HCT116 (cell line): ENCODE measurements at regions not wholly inside any gene's neighbourhood (a gene's known extent, or its start where the extent isn't known, plus 50 kb on each side); places are given as distances from the start of the nearest gene placed in this dataset.

ENCODE experiments used
- ATAC-seq: fragments of 200-7000 bp; cut with Tn5 transposase; 2 replicates; pipeline ENCODE4 v1.9.1; 2020; ENCODE audit warnings: mild to moderate bottlenecking, moderate library complexity
- BruUV-seq: library from RNA; stranded (reverse); fragments of 400-500 nt; replicated peaks from 2 replicates; lab custom pipeline; 2021; lab: Mats Ljungman, UMichigan
- CTCF ChIA-PET: fragments of 300-600 bp; sonication (Branson Sonifier 250); formaldehyde crosslinking; loops from one replicate; lab custom pipeline; 2021; ENCODE audit warnings: antibody characterized with exemption; lab: Charles Lee
- POLR2A ChIA-PET: fragments of 300-600, 350-600 bp; sonication (Branson Sonifier 250); formaldehyde crosslinking; loops from one replicate; lab custom pipeline; 2021; ENCODE audit warnings: antibody characterized with exemption; lab: Charles Lee
- RAD21 ChIA-PET, 2 experiments: fragments of 300-600 bp; sonication (Branson Sonifier 250); formaldehyde crosslinking; loops; one replicate each; lab custom pipeline; 2023; ENCODE audit warnings: low total read pairs in 2 of 2; ENCODE audit not compliant: uncharacterized antibody in 2 of 2, unreplicated experiment in 2 of 2, low non-redundant PET in 1 of 2; lab: Charles Lee
- DNase-seq: peaks from one replicate; pipeline ENCODE4 v3.0.0-alpha.2; 2010; ENCODE audit warnings: low read depth, low spot score
- H2AFZ ChIP-seq: fragments of 200-600 bp; shearing (Covaris generic), sonication (generic); 2 replicates; pipeline ENCODE4 v1.6.1; 2017; ENCODE audit warnings: low read depth, mixed run types, mixed read lengths, antibody characterized with exemption, low read length; ENCODE audit not compliant: poor library complexity, severe bottlenecking
- H3K27ac ChIP-seq: 2 replicates; pipeline ENCODE4 v1.5.1; 2012; ENCODE audit warnings: low read depth, low read length
- H3K27me3 ChIP-seq: fragments of 200-600 bp; sonication (generic); 2 replicates; pipeline ENCODE4 v1.6.1; 2016; ENCODE audit warnings: mixed run types, low read length, mixed read lengths; ENCODE audit not compliant: insufficient read depth
- H3K36me3 ChIP-seq, 2 experiments: fragments of 200-500 bp in 1 of 2; fragments of 200-600 bp in 1 of 2; sonication (Bioruptor generic) in 1 of 2; sonication (generic) in 1 of 2; 2 replicates each; pipeline versions ENCODE4 v1.5.1 to v1.6.1; 2014 to 2016; ENCODE audit warnings: low read length in 2 of 2, inconsistent platforms in 1 of 2, mixed read lengths in 1 of 2, mixed run types in 1 of 2; ENCODE audit not compliant: insufficient read depth in 2 of 2, control insufficient read depth in 1 of 2
- H3K4me1 ChIP-seq, 2 experiments: fragments of 200-600 bp in 1 of 2; sonication (generic) in 1 of 2; 2 replicates each; pipeline versions ENCODE4 v1.5.1 to v1.6.1; 2012 to 2017; ENCODE audit warnings: low read length in 2 of 2, inconsistent platforms in 1 of 2, mild to moderate bottlenecking in 1 of 2, mixed read lengths in 1 of 2, mixed run types in 1 of 2, moderate library complexity in 1 of 2; ENCODE audit not compliant: insufficient read depth in 2 of 2, control insufficient read depth in 1 of 2
- H3K4me2 ChIP-seq: fragments of 200-600 bp; sonication (generic); 2 replicates; pipeline ENCODE4 v1.6.1; 2017; ENCODE audit warnings: mixed run types, low read length, mixed read lengths
- H3K4me3 ChIP-seq, 2 experiments: fragments of 200-600 bp in 1 of 2; sonication (generic) in 1 of 2; replicated peaks in 1 of 2; 2 replicates each; pipeline ENCODE4 v1.5.1; 2011 to 2016; ENCODE audit warnings: low read length in 2 of 2, control low read depth in 1 of 2, low read depth in 1 of 2, mild to moderate bottlenecking in 1 of 2, mixed read lengths in 1 of 2, mixed run types in 1 of 2
- H3K79me2 ChIP-seq: fragments of 200-600 bp; sonication (generic); 2 replicates; pipeline ENCODE4 v1.6.1; 2017; ENCODE audit warnings: mild to moderate bottlenecking, mixed run types, low read length, moderate library complexity, mixed read lengths; ENCODE audit not compliant: insufficient read depth
- H3K9ac ChIP-seq: fragments of 200-600 bp; sonication (generic); 2 replicates; pipeline ENCODE4 v1.6.1; 2016; ENCODE audit warnings: low read length, mixed read lengths
- H3K9me2 ChIP-seq: fragments of 200-600 bp; sonication (generic), shearing (Covaris generic); 2 replicates; pipeline ENCODE4 v1.6.1; 2017; ENCODE audit warnings: mixed run types, mild to moderate bottlenecking, moderate library complexity; ENCODE audit not compliant: insufficient read depth
- H3K9me3 ChIP-seq, 2 experiments: fragments of 200-500 bp in 1 of 2; fragments of 200-600 bp in 1 of 2; sonication (Bioruptor generic) in 1 of 2; sonication (generic) in 1 of 2; 2 replicates each; pipeline ENCODE4 v1.6.1; 2014 to 2017; ENCODE audit warnings: low read length in 2 of 2, mixed read lengths in 2 of 2, inconsistent platforms in 1 of 2, low read depth in 1 of 2, mild to moderate bottlenecking in 1 of 2, mixed run types in 1 of 2, moderate library complexity in 1 of 2; ENCODE audit not compliant: control insufficient read depth in 1 of 2, insufficient read depth in 1 of 2
- H4K20me1 ChIP-seq: fragments of 200-600 bp; sonication (generic), shearing (Covaris generic); 2 replicates; pipeline ENCODE4 v1.6.1; 2017; ENCODE audit warnings: mixed run types, mild to moderate bottlenecking, moderate library complexity; ENCODE audit not compliant: insufficient read depth
- ATF3 ChIP-seq: IDR thresholded peaks from 2 replicates; pipeline ENCODE4 v1.6.1; 2012
- CBX3 ChIP-seq: IDR thresholded peaks from 2 replicates; pipeline ENCODE4 v1.6.1; 2012; ENCODE audit warnings: low read depth
- CEBPB ChIP-seq: IDR thresholded peaks from 2 replicates; pipeline ENCODE4 v1.6.1; 2012; ENCODE audit warnings: low read depth
- EGR1 ChIP-seq: IDR thresholded peaks from 2 replicates; pipeline ENCODE4 v1.6.1; 2012; ENCODE audit warnings: low read depth
- JUND ChIP-seq: IDR thresholded peaks from 2 replicates; pipeline ENCODE4 v1.6.1; 2012
- MAX ChIP-seq: IDR thresholded peaks from 2 replicates; pipeline ENCODE4 v1.6.1; 2012
- POLR2A ChIP-seq: IDR thresholded peaks from 2 replicates; pipeline ENCODE4 v1.7.0; 2011; ENCODE audit warnings: borderline replicate concordance; ENCODE audit not compliant: insufficient read depth, insufficient read length; ENCODE audit errors: extremely low read depth
- POLR2AphosphoS5 ChIP-seq: IDR thresholded peaks from 2 replicates; pipeline ENCODE4 v1.6.1; 2011; ENCODE audit warnings: mild to moderate bottlenecking, low read depth, low read length, moderate library complexity
- RAD21 ChIP-seq: IDR thresholded peaks from 2 replicates; pipeline ENCODE4 v1.6.1; 2012; ENCODE audit warnings: low read depth, mild to moderate bottlenecking
- SIN3A ChIP-seq: IDR thresholded peaks from 2 replicates; pipeline ENCODE4 v1.6.1; 2012; ENCODE audit warnings: low read depth
- SP1 ChIP-seq: IDR thresholded peaks from 2 replicates; pipeline ENCODE4 v1.6.1; 2012; ENCODE audit warnings: low read depth
- SRF ChIP-seq: IDR thresholded peaks from 2 replicates; pipeline ENCODE4 v1.6.1; 2012; ENCODE audit warnings: low read depth
- ZFX ChIP-seq: fragments of 450-650 bp; IDR thresholded peaks from 2 replicates; pipeline ENCODE4 v1.6.1; 2017
- intact Hi-C: fragments of 100-400 bp; cut with micrococcal nuclease; formaldehyde crosslinking; loops from 2 replicates; pipeline ENCODE4 v1.10.0; 2022

GRCh38 chr1:115222616-115223402, 115.2 kb downstream of the NGF start:
- H3K27ac ChIP-seq = no peak overlapping the region
- H3K4me3 ChIP-seq = no peak overlapping the region
- no peaks in the 10 kb centered on the region for H3K4me1 ChIP-seq
- no TSS peak for BruUV-seq
- DNase-seq = no peak
- no peaks in the 10 kb centered on the region for H3K9me2 ChIP-seq
- POLR2A ChIA-PET = no interaction called here
- H3K4me2 ChIP-seq = no peak overlapping the region
- no peak overlapping the region for H2AFZ ChIP-seq
- intact Hi-C loops = no loop called here
- no peak for ATAC-seq
- no peak overlapping the region for H3K9ac ChIP-seq
- no peaks in the 10 kb centered on the region for H3K79me2 ChIP-seq
- no peaks in the 10 kb centered on the region for H3K36me3 ChIP-seq
- H3K9me3 ChIP-seq = no peaks in the 10 kb centered on the region
- no peaks in the 10 kb centered on the region for H4K20me1 ChIP-seq
- RAD21 ChIA-PET = no interaction called here
- no peak for TF ChIP-seq POLR2AphosphoS5
- no peak for TF ChIP-seq CBX3
- TF ChIP-seq SP1 = no peak
- TF ChIP-seq EGR1 = no peak
- no peak for TF ChIP-seq ZFX
- TF ChIP-seq SRF = no peak
- no peak for TF ChIP-seq SIN3A
- TF ChIP-seq JUND = no peak
- no peak for TF ChIP-seq ATF3
- no peak for TF ChIP-seq RAD21
- no peak for TF ChIP-seq MAX
- no peak for TF ChIP-seq POLR2A
- TF ChIP-seq CEBPB = no peak
- H3K27me3 ChIP-seq = no peaks in the 10 kb centered on the region
- CTCF ChIA-PET = no interaction called here
